ENCODE measurements at regions not wholly inside any gene's neighbourhood (a gene's known extent, or its start where the extent isn't known, plus 50 kb on each side); places are given as distances from the start of the nearest gene placed in this dataset.

DNA sequence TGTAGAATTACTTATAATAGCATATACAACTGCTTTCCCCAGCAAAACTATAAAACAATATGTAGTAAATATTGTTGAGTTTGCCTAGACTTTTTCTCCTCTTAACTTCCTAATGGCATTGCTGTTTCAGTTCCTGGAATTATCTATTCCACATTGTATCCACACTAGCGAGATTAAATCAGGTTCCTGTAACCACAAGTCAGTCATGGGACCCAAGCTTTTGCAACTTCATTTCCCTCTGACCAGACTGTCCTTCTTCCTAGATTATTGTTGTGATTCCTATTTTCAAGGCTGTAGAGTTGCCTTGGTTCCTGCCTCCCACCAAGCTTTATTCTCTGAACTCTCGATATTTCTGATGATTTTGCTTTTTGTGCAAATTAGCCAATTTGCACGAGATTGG is 173.3 kb upstream of the ZNF804B start:
- TF ChIP-seq, protein P1, sequence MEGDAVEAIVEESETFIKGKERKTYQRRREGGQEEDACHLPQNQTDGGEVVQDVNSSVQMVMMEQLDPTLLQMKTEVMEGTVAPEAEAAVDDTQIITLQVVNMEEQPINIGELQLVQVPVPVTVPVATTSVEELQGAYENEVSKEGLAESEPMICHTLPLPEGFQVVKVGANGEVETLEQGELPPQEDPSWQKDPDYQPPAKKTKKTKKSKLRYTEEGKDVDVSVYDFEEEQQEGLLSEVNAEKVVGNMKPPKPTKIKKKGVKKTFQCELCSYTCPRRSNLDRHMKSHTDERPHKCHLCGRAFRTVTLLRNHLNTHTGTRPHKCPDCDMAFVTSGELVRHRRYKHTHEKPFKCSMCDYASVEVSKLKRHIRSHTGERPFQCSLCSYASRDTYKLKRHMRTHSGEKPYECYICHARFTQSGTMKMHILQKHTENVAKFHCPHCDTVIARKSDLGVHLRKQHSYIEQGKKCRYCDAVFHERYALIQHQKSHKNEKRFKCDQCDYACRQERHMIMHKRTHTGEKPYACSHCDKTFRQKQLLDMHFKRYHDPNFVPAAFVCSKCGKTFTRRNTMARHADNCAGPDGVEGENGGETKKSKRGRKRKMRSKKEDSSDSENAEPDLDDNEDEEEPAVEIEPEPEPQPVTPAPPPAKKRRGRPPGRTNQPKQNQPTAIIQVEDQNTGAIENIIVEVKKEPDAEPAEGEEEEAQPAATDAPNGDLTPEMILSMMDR (conservative IDR thresholded peaks at IDR 0.05; ENCODE audit: low read depth, low read length) = no peak
- TF ChIP-seq EZH2 (IDR thresholded peaks at IDR 0.05; ENCODE audit: low read length, unreplicated experiment) = no peak
